ENCODE measurements at regions not wholly inside any gene's neighbourhood (a gene's known extent, or its start where the extent isn't known, plus 50 kb on each side); places are given as distances from the start of the nearest gene placed in this dataset.

GRCh38 chr18:10266334-10266590 lies 188.2 kb upstream of the APCDD1 start:
- DNase-seq (ENCODE audit: low spot score) (no peak), ATAC-seq (no peak)
- H3K4me3 Mint-ChIP-seq: no peak overlapping the region
- H3K27ac Mint-ChIP-seq: no peak overlapping the region
- Histone ChIP-seq H3K36me3 (ENCODE audit: insufficient read depth) (no peaks in the 10 kb centered on the region), H3K9me2 (ENCODE audit: insufficient read depth) (no peaks in the 10 kb centered on the region; the same call in 1 of the 2 replicates), H3K27me3 (ENCODE audit: insufficient read depth) (no peaks in the 10 kb centered on the region), H3K4me2 (no peak overlapping the region), H3K79me2 (replicated peaks; ENCODE audit: insufficient read depth) (no peaks in the 10 kb centered on the region), H2AFZ (no peak overlapping the region), H3F3A (replicated peaks; ENCODE audit: low read depth) (no peaks in the 10 kb centered on the region), H4K20me1 (replicated peaks; ENCODE audit: insufficient read depth) (no peaks in the 10 kb centered on the region), H3K4me1 (ENCODE audit: insufficient read depth) (no peaks in the 10 kb centered on the region), H3K27ac (ENCODE audit: low read depth) (no peak overlapping the region), H3K4me3 (no peak overlapping the region)
- TF ChIP-seq CTCF (conservative IDR thresholded peaks at IDR 0.05; ENCODE audit: low read depth in 2 of 2) (no peak), POLR2AphosphoS5 (IDR thresholded peaks at IDR 0.05; ENCODE audit: low read depth) (no peak), NANOG (IDR thresholded peaks at IDR 0.05; ENCODE audit: borderline replicate concordance) (no peak), ZNF114 (CRISPR knock-in tag; IDR thresholded peaks at IDR 0.05) (no peak), ETS1 (IDR thresholded peaks at IDR 0.05) (no peak), JUNB (IDR thresholded peaks at IDR 0.05; ENCODE audit: unreplicated experiment) (no peak), EZH2 (IDR thresholded peaks at IDR 0.05; ENCODE audit: low read depth, unreplicated experiment) (no peak), ZNF462 (CRISPR knock-in tag; IDR thresholded peaks at IDR 0.05) (no peak), CREB1 (CRISPR knock-in tag; IDR thresholded peaks at IDR 0.05; ENCODE audit: low read depth) (no peak), STAT1 (IDR thresholded peaks at IDR 0.05; ENCODE audit: unreplicated experiment) (no peak), EZH2phosphoT487 (IDR thresholded peaks at IDR 0.05; ENCODE audit: unreplicated experiment) (no peak), ZNF331 (CRISPR knock-in tag; IDR thresholded peaks at IDR 0.05; ENCODE audit: low read depth) (no peak), REST (IDR thresholded peaks at IDR 0.05; ENCODE audit: unreplicated experiment) (no peak)
- no peaks in the 10 kb centered on the region for H3K36me3 Mint-ChIP-seq (ENCODE audit: low read depth)
- H3K9me3 Mint-ChIP-seq: peaks cover 4% of the 10 kb centered on the region; the same call in 1 of the 3 replicates
- H3K27me3 Mint-ChIP-seq (ENCODE audit: insufficient read depth, low read depth, poor library complexity): no peaks in the 10 kb centered on the region
- peaks cover 6% of the 10 kb centered on the region; the same call in 2 of the 3 replicates for H3K4me1 Mint-ChIP-seq
